ENCODE measurements at regions not wholly inside any gene's neighbourhood (a gene's known extent, or its start where the extent isn't known, plus 50 kb on each side); places are given as distances from the start of the nearest gene placed in this dataset.

GRCh38 chr6:100136590-100136989 is 142.6 kb upstream of the MCHR2 start:
- DNase-seq (ENCODE audit: low read depth) = no peak

DNA sequence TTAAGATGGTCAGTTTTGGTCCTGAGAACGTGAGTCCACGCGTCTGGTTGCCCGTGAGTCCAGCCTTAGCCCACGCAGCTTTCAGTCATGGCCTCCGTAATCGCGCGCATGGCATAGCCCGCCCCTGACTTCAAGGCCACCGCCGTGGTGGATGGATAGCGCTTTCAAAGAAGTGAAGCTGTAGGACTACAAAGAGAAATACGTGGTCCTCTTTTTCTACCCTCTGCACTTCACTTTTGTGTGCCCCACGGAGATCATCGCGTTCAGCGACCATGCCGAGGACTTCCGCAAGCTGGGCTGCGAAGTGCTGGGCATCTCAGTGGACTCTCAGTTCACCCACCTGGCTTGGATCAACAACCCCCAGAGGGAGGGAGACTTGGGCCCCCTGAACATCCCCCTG is 142.0 kb upstream of the MCHR2 start:
- no peak for DNase-seq (ENCODE audit: low read depth)

DNA sequence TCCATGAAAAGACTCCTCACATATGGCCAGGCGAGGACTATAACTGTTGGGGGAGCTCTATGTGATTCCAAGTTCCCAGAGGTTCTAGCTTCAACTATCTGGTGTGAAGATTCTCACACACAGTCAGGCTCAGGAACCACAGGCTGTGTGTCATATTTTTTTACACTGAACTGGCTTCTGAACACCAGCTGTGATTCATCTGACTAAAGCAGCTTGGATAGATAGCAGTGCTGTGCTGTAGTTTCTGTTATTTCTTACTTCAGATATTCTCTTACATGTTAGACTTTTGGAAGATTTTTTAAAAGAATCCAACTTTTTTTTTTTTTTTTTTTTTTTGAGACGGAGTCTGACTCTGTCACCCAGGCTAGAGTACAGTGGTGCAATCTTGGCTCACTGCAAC is 140.7 kb upstream of the MCHR2 start:
- no peak for DNase-seq (ENCODE audit: low read depth)

GRCh38 chr6:100134297-100134696 is 140.3 kb upstream of the MCHR2 start:
- no peak for DNase-seq (ENCODE audit: low read depth)

- DNase-seq (ENCODE audit: low read depth) = no peak
Measured at GRCh38 chr6:100132005-100132404, 138.0 kb upstream of the MCHR2 start.

DNA sequence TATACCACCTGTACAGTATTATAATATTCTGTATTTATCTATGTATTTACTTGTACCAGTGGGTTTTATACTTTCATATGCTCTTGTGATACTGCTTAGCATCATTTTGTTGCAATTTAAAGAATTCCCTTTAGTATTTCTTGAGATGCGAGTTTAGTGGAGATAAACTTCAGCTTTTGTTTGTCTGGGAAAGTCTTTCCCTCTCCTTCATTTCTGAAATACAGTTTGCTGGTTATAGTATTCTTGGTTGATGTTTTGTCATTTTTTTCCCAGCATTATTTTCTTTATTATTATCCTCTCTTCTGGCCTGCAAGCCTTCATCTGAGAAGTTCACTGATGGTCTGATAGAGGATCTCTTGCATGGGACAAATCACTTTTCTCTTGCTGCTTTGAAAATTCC is 136.6 kb upstream of the MCHR2 start:
- DNase-seq (ENCODE audit: low read depth) = no peak

DNA sequence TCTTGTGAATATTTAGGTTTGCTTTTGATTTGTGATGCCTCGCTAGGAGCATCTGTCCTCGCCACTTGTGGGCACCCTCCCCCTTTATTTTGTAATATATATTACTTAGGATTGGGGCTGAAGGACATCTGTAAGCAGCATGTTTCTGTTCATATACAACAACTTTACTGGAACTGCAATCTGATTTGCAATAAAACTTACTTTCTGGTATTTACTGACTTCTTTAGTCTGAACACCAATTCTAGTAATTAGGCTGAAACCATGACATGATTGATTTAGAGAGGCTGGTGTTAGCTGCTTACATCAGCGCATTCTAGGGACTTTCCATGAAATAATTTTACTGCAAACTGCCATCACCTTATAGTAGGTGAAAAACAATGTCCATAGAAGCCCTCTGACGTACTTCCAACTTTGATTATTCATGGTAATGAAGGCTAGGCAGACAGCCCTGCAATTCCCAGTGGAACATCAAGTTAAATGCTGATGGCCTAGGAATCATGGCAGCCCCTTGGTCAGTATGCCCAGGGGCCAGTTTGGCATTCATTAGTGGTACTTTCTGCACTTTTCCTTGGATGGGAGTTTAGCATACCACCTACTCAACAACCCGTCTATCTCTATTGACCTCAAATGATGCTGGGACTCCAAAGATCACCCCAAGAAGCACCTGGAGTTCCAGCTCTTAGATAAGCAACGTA is 132.9 kb upstream of the MCHR2 start:
- no peak for DNase-seq (ENCODE audit: low read depth)

GRCh38 chr6:100121854-100122609 is 128.0 kb upstream of the MCHR2 start:
- DNase-seq (ENCODE audit: low read depth) = no peak

- no peak for DNase-seq (ENCODE audit: low read depth)
Measured at GRCh38 chr6:100119261-100119660, 125.2 kb upstream of the MCHR2 start.

- no peak for DNase-seq (ENCODE audit: low read depth)
Measured at GRCh38 chr6:100118301-100118700, 124.3 kb upstream of the MCHR2 start.

DNA sequence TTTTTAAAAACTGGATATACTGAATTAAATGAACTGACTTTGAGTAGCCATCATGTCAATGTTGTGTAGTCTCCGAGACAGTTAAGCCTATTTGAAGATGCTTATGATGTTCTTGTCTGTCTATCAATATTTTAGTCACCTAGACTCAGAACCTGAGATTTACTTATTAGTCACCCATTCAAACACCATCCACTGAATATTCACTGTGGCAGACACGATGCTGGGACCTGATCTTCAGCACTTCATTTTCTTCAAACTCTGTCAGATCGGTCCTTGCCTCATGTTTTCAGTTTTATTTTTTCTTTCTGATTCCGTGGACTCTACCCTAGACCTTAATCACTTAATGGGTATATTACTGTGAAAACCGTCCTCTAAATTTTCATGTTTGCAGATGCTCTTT is 123.7 kb upstream of the MCHR2 start:
- DNase-seq (ENCODE audit: low read depth) = no peak

DNA sequence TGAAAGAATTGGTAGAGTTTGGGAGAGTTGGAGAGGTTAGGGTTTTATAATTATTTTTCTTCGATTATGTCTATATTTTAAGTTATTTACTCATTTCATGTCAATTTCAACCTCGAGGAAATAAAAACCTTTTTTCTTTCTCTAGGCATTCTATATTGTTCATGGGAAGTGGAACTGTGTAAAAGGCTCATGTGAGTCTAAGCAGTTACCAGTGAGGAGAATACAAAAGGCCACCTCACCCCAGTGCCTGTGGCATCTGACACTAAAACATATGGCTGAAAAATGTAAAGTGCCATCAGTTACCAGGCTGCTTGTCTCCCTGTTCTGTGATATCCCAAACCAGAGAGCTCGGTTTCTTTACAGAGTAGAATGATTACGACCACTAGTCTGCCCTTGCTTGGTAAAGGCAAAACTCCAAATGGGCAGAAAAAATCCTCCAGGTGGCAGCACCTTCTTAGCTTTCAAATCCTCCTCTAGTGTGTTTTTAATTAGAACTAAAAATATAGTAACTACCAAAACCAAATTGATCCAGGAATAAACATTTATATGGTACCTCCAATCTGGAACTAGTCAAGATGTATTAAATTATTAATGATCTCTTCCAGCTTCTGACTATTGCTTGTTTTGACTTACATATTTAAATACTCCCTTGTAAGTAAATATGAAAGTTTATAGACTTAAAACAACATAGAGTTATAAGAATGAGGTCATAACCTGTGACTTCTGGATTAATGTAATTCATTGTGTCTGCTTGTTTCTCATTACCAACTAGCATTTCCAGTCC is 122.6 kb upstream of the MCHR2 start:
- DNase-seq (ENCODE audit: low read depth) = no peak

- DNase-seq (ENCODE audit: low read depth) = no peak
Measured at GRCh38 chr6:100115407-100116101, 121.5 kb upstream of the MCHR2 start.

GRCh38 chr6:100112855-100113508 is 119.0 kb upstream of the MCHR2 start:
- DNase-seq (ENCODE audit: low read depth) = no peak

DNA sequence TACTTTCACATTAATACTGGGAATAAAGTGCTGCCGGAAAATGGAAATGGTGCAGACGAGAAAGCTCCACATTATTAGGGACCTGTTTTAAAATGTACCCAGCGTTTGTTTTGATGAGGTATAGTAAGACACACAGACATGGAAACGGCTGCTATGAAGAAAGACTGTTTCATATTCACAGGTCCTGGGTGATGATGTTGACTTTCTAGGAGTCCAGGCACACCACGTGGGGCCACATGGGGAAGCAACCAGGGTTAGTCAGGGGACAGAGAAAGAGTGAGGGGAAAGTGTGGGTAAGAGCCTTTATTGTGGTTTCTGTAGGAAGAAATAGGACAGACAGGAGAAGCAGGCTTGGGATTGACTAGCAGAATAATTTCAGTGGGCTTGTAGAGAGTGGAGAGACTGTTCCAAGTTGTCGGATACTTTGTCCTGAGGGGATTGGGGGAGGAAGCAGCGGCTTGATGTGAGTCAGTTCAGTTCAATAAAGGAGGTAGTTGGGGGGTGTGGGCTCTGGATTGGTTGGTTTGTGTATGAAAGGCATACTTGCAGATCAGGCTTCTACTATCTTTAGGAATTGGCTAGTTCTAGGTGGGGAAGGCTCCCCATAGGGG is 112.0 kb upstream of the MCHR2 start:
- DNase-seq (ENCODE audit: low read depth) = no peak

DNA sequence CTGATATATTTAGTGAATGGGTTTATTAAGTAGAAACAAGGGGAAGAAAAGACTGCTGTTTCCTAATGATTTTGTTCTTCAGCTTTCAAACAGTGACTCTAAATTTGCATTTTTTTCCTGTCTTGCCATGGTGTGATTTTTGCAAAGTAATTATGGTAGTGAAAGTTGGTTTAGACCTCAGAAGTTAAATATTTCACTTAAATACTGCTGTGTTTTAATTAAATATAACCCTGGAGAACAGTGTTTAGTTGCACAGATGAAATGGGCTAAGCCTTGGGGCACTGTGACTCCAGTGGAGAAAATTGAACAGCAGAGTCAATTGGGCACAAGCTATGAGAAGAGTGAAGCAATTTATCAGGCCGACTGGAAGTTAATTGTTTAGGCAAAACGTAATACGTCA is 111.1 kb upstream of the MCHR2 start:
- no peak for DNase-seq (ENCODE audit: low read depth)

GRCh38 chr6:100103931-100104330 is 109.9 kb upstream of the MCHR2 start:
- DNase-seq (ENCODE audit: low read depth) = no peak

DNA sequence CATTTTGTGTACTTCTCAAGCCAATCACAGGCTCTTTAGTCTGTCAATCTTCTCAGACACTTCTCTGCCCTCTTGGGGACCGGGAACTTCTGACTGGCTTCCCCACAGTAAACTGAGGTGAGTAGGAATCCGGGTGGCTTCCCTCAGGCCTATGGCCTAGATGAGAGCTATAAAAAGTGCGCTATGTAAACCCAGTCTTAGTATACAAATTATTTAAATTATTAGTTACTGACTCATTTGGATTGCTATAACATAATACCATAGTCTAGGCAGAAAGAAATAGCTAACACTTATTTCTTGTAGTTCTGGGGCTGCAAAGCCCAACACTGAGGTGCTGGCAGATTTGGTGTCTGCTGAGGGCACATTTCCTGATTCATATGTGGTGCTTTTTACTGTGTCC is 109.2 kb upstream of the MCHR2 start:
- no peak for DNase-seq (ENCODE audit: low read depth)

DNA sequence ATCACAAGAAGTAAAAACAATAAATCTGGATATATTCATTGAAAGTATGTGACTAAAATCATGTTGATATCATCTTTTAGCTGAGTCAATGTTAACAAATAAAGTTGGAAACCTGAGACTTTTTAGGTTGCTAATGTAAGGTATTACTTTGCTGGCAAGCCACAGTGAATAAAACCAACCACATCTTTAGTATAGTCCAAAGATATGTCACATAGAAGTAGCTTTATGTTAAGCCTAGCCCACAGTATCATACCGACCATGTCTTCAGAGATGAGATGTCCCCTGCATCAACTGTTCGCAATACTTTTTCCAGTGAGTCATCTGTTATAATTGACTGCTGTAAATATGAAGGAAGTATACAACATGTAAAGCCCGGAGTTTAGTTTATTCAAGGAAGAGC is 107.6 kb upstream of the MCHR2 start:
- no peak for DNase-seq (ENCODE audit: low read depth)

- DNase-seq (ENCODE audit: low read depth) = no peak
Measured at GRCh38 chr6:100100776-100101175, 106.8 kb upstream of the MCHR2 start.
